D721Med (cell line): ENCODE measurements at regions not wholly inside any gene's neighbourhood (a gene's known extent, or its start where the extent isn't known, plus 50 kb on each side); places are given as distances from the start of the nearest gene placed in this dataset.

Experiments used
- DNase-seq: peaks from one replicate; pipeline ENCODE4 v3.0.0; 2011; ENCODE audit warnings: low spot score; ENCODE audit not compliant: insufficient read length
- FAIRE-seq: peaks from 2 replicates; lab custom pipeline; 2011; peaks lifted over from hg19 to GRCh38; lab: Jason Lieb, UNC
- CTCF ChIP-seq: IDR thresholded peaks from 2 replicates; pipeline ENCODE4 v1.5.1; 2012; ENCODE audit warnings: mild to moderate bottlenecking, control low read depth; ENCODE audit not compliant: insufficient read depth; ENCODE audit errors: missing control alignments

GRCh38 chr6:112636650-112637262 is 289.6 kb downstream of the RFPL4B start:
- TF ChIP-seq CTCF, result no peak
- DNase-seq (no peak), FAIRE-seq (no peak)

GRCh38 chr6:112639391-112639831 is 292.3 kb downstream of the RFPL4B start:
- FAIRE-seq (no peak), DNase-seq (no peak)
- no peak for TF ChIP-seq CTCF

GRCh38 chr6:112640891-112641290 is 293.8 kb downstream of the RFPL4B start:
- FAIRE-seq, result no peak

GRCh38 chr6:112649853-112650252 is 302.7 kb downstream of the RFPL4B start:
- DNase-seq, result no peak
- no peak for FAIRE-seq
- no peak for TF ChIP-seq CTCF

More at GRCh38 chr6:112640891-112641290, 293.8 kb downstream of the RFPL4B start:
- no peak for DNase-seq
- no peak for TF ChIP-seq CTCF

GRCh38 chr6:112651239-112651638 is 304.1 kb downstream of the RFPL4B start:
- TF ChIP-seq CTCF, result no peak
- FAIRE-seq (no peak), DNase-seq (no peak)

GRCh38 chr6:112659912-112660311 is 312.8 kb downstream of the RFPL4B start:
- no peak for TF ChIP-seq CTCF
- FAIRE-seq, result no peak
- no peak for DNase-seq

- DNase-seq, result no peak
- FAIRE-seq, result no peak
- no peak for TF ChIP-seq CTCF
Observed at GRCh38 chr6:112660626-112661025, 313.5 kb downstream of the RFPL4B start.
